Adrenal gland (tissue), 9 donors: ENCODE measurements at regions not wholly inside any gene's neighbourhood (a gene's known extent, or its start where the extent isn't known, plus 50 kb on each side); places are given as distances from the start of the nearest gene placed in this dataset.

Experiments used
- DNase-seq, 7 donors: peaks; one replicate each; pipeline ENCODE4 v3.0.0-alpha.2; 2019 to 2020
- H3K27ac ChIP-seq, 5 donors: fragments of 200-600 bp; sonication (generic) in 4 of 5; 1 replicate in 3 of 5; 2 replicates in 2 of 5; pipeline versions ENCODE4 v1.5.1 to v1.8.0; 2016 to 2020; ENCODE audit warnings: mild to moderate bottlenecking in 1 of 5
- H3K27me3 ChIP-seq: fragments of 200-600 bp; 2 replicates; pipeline ENCODE4 v1.8.0; 2021
- H3K36me3 ChIP-seq, 2 donors: fragments of 200-600 bp; replicated peaks in 1 of 2; 1 replicate in 1 of 2; 2 replicates in 1 of 2; pipeline versions ENCODE4 v1.5.1 to v1.8.0; 2018 to 2022
- H3K4me1 ChIP-seq, 2 donors: fragments of 200-600 bp; replicated peaks in 1 of 2; 1 replicate in 1 of 2; 2 replicates in 1 of 2; pipeline versions ENCODE4 v1.5.1 to v1.8.0; 2018 to 2021
- H3K4me3 ChIP-seq, 4 donors: fragments of 200-600 bp; sonication (generic) in 3 of 4; one replicate each; pipeline ENCODE4 v1.5.1; 2016 to 2018
- H3K9me3 ChIP-seq, 3 donors: fragments of 200-600 bp; sonication (generic) in 1 of 3; replicated peaks in 1 of 3; 1 replicate in 2 of 3; 2 replicates in 1 of 3; pipeline versions ENCODE4 v1.5.1 to v1.8.0; 2016 to 2021
- POLR2A ChIP-seq, 2 donors: fragments of 450-650 bp; IDR thresholded peaks; one replicate each; pipeline ENCODE4 v1.6.1; 2017; ENCODE audit warnings: antibody characterized with exemption in 2 of 2, mild to moderate bottlenecking in 2 of 2, moderate library complexity in 1 of 2
- WGBS, 4 donors: extraction: QIAGEN DNeasy Blood & Tissue Kit in 2 of 4; methylation state at CpG; one replicate each; pipeline versions ENCODE4 v1.1.5 to v1.1.7; 2013 to 2017; 5-methylcytosine and 5-hydroxymethylcytosine counted together
- intact Hi-C, 2 donors: fragments of 100-400 bp; cut with DNase I; formaldehyde crosslinking; loops; one replicate each; pipeline versions ENCODE4 v1.14.1 to v1.15.0; 2022 to 2023
- TF ChIP-seq, protein P1 (sequence below), 6 experiments: fragments of 450-650 bp in 4 of 6; fragments of 200-600 bp in 2 of 6; sonication (generic) in 1 of 6; IDR thresholded peaks; 1 replicate in 5 of 6; 2 replicates in 1 of 6; pipeline versions ENCODE4 v1.5.1 to v1.8.0; 2016 to 2021; ENCODE audit warnings: antibody characterized with exemption in 6 of 6, mild to moderate bottlenecking in 2 of 6, moderate library complexity in 1 of 6
- donor health status: healthy with polysubstance abuse.
- donor health status: Bipolar disorder and iron deficiency.
- donor health status: DM: yes; HTN: yes; CAD: no.
- donor health status: DM: no; HTN: no; CAD: no.
- donor health status: DM: no; HTN: no; CAD: no.

GRCh38 chr6:126175251-126175650 lies 164.7 kb upstream of the CENPW start:
- no peak overlapping the region for H3K4me3 ChIP-seq
- WGBS, 4 donors = 90 to 97% (median 92%) methylated on average over 1 of the region's 1 CpG
- intact Hi-C loops = no loop called here
- DNase-seq = no peak
- H3K4me1 ChIP-seq = no peaks in the 10 kb centered on the region
- TF ChIP-seq, protein P1, sequence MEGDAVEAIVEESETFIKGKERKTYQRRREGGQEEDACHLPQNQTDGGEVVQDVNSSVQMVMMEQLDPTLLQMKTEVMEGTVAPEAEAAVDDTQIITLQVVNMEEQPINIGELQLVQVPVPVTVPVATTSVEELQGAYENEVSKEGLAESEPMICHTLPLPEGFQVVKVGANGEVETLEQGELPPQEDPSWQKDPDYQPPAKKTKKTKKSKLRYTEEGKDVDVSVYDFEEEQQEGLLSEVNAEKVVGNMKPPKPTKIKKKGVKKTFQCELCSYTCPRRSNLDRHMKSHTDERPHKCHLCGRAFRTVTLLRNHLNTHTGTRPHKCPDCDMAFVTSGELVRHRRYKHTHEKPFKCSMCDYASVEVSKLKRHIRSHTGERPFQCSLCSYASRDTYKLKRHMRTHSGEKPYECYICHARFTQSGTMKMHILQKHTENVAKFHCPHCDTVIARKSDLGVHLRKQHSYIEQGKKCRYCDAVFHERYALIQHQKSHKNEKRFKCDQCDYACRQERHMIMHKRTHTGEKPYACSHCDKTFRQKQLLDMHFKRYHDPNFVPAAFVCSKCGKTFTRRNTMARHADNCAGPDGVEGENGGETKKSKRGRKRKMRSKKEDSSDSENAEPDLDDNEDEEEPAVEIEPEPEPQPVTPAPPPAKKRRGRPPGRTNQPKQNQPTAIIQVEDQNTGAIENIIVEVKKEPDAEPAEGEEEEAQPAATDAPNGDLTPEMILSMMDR (IDR thresholded peaks at IDR 0.05) = no peak
- no peak for TF ChIP-seq POLR2A (IDR thresholded peaks at IDR 0.05)
- no peak overlapping the region for H3K27ac ChIP-seq
- H3K27me3 ChIP-seq = no peaks in the 10 kb centered on the region
- no peaks in the 10 kb centered on the region for H3K9me3 ChIP-seq
- H3K36me3 ChIP-seq = no peaks in the 10 kb centered on the region

- no peaks in the 10 kb centered on the region for H3K9me3 ChIP-seq
- intact Hi-C loops = no loop called here
These were observed 163.6 kb upstream of the CENPW start for GRCh38 chr6:126176282-126176681.

GRCh38 chr6:126180585-126180984 lies 159.3 kb upstream of the CENPW start:
- Histone ChIP-seq H3K27me3 (no peaks in the 10 kb centered on the region), H3K4me3 (no peak overlapping the region), H3K36me3 (no peaks in the 10 kb centered on the region), H3K4me1 (no peaks in the 10 kb centered on the region), H3K27ac (no peak overlapping the region), H3K9me3 (no peaks in the 10 kb centered on the region)
- TF ChIP-seq, protein P1 (IDR thresholded peaks at IDR 0.05) = no peak
- no peak for TF ChIP-seq POLR2A (IDR thresholded peaks at IDR 0.05)
- intact Hi-C loops = no loop called here
- WGBS, 4 donors = 89 to 93% (median 92%) methylated on average over 4 of the region's 4 CpGs
- DNase-seq = no peak

More at GRCh38 chr6:126176282-126176681, 163.6 kb upstream of the CENPW start:
- no peaks in the 10 kb centered on the region for H3K4me1 ChIP-seq
- H3K27me3 ChIP-seq = no peaks in the 10 kb centered on the region
- TF ChIP-seq POLR2A (IDR thresholded peaks at IDR 0.05) = no peak
- TF ChIP-seq, protein P1 (IDR thresholded peaks at IDR 0.05) = peak in 1 of 6 experiments; percentile 20
- H3K4me3 ChIP-seq = no peak overlapping the region
- DNase-seq = no peak
- no peaks in the 10 kb centered on the region for H3K36me3 ChIP-seq
- H3K27ac ChIP-seq = no peak overlapping the region

GRCh38 chr6:126181173-126181741 lies 158.7 kb upstream of the CENPW start:
- Histone ChIP-seq H3K9me3 (no peaks in the 10 kb centered on the region), H3K4me3 (no peak overlapping the region), H3K27me3 (no peaks in the 10 kb centered on the region), H3K27ac (no peak overlapping the region), H3K36me3 (no peaks in the 10 kb centered on the region), H3K4me1 (no peaks in the 10 kb centered on the region)
- TF ChIP-seq, protein P1 (IDR thresholded peaks at IDR 0.05) = no peak
- no peak for TF ChIP-seq POLR2A (IDR thresholded peaks at IDR 0.05)
- DNase-seq = no peak
- intact Hi-C loops = no loop called here
